HG03575 (cell line): ENCODE measurements at regions not wholly inside any gene's neighbourhood (a gene's known extent, or its start where the extent isn't known, plus 50 kb on each side); places are given as distances from the start of the nearest gene placed in this dataset.
"Not testable (repeated sequence)": the region's sequence is repeated elsewhere in the genome, so short reads cannot be mapped to it uniquely, and the experiment has no call there.

ENCODE experiments used
- ATAC-seq: cut with Tn5 transposase; IDR thresholded peaks from one replicate; pipeline ENCODE4 v1.9.1; 2021; ENCODE audit not compliant: unreplicated experiment, insufficient number of reproducible peaks, low FRiP score; ENCODE audit errors: extremely low read depth

DNA sequence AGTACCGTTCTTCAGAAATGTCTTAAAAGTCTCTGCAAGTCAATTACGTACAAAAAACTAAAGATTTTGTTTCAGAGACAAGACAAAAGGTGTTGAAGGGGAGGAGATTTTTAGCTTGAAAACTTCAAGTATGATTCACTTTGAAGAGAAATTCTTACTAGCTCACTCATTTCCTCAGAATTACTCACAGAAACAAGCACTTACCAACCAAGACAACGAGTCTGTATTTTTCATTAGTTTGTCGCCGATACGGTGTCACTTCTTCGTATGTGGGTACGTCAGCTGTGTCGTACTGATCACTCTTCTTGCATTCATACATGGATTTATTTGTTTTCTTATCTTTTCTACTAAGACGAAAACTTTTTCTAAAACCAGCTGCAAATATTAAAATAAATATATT is 90.6 kb upstream of the ODAD2 start:
- no peak for ATAC-seq

DNA sequence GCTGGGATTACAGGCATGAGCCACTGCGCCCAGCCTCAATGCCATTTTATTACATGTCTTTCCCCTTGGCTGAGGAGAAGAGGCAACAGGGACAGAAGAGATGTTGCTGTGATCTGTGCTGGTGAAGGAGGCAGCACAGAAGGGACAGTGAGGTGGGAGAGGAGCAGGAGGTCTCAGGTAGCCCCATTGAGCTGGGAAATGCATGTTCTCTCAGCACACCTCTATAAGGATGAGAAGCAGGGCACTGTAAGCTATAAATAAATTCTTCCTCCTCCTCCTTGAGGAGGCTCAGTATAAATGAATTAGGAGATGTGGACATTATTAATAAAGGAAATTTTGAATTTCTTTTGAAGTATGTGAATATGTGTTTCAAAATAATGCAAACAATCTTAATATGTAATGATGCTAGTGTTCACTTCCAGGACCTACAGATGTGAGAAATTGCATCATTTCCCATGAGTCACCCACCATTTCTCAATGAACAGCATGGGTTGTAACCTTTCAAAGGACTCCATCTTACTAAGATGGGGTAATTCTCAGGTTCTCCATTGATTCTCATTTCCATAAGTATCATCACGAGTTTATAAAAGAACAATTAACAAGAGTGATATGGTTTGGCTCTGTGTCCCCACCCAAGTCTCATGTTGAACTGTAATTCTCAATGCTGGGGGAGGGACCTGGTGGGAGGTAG is 88.9 kb upstream of the ODAD2 start:
- no peak for ATAC-seq

DNA sequence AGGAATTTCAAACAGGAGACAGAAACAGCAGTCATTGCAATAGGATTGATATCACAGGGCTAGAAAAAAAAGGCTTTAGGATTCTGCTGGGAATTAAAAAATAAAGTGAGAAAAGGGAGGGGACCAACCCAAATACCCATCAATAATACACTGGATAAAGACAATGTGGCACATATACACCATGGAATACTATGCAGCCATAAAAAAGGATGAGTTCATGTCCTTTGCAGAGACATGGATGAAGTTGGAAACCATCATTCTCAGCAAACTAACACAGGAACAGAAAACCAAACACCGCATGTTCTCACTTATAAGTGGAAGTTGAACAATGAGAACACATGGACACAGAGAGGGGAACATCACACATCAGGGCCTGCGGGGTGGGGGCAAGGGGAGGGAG is 86.9 kb upstream of the ODAD2 start:
- not testable (repeated sequence) for ATAC-seq

DNA sequence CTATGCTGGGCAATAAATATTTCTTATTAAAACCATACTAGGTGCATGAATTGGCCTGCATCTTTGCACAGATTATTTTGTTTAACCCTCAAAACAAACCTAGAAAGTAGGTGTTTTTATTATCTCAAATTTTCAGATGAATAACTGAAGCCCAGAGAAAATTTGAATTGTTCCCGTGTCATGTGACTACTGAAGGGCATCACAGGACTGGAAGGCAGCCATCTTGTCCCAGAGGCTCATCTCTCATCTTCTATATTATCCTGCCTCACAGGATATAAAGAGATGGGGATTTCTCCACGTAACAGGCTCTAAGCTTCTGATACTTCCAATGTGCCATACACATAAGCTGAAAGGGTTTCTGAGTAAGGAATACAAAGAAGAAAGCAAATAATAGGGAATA is 84.0 kb upstream of the ODAD2 start:
- no peak for ATAC-seq

DNA sequence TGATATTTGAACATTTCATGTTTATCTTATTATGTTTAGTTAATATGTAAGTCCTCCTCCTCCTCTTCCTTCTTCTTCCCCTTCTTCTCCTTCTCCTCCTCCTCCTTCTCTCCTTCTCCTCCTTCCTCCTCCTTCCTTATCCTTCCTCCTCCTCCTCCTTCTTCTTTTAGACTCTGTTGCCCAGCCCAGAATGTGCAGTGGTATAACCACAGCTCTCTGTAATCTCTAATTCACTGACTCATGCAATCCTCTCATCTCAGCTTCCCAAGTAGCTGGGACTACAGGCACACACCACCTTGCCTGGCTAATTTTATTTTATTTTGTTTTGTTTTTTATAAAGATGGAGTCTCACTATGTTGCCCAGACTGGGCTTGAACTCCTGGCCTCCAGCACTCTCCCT is 83.4 kb upstream of the ODAD2 start:
- no peak for ATAC-seq

DNA sequence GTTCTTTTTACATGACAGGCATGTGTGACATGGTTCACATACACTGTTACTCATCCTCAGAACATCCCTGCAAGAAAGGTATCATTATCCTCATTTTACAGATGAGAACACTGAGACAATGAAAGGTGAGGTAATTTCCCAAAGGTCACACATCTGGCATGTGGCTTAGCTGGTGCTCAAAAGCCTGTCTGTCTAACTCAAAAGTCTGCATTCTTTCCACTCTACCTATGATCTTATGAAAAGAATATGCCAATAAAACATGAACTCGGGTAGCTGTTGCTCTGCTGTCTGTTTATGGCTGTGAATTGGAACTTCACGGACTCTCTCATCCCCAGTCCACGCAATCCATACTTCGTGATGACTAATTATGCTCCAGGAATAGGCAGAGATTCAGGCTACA is 79.0 kb upstream of the ODAD2 start:
- no peak for ATAC-seq

DNA sequence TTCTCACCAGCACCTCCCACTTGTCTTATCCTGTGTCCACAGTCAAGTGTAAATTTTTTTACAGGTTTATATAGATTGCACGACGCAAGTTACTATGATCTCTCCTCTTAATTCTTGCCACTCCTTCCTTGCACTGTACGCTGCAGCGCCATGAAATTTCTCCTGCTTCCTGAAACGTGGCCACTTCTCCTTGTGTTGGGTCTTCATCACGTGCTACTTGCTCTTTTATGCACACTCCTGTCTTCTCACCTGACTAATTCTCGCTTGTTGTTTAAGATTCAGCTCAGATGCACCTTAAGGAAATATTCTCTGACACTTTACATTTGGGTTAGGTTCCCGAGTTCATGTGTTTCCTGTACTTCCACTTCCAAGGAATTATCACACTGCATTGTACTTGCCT is 76.5 kb upstream of the ODAD2 start:
- no peak for ATAC-seq

DNA sequence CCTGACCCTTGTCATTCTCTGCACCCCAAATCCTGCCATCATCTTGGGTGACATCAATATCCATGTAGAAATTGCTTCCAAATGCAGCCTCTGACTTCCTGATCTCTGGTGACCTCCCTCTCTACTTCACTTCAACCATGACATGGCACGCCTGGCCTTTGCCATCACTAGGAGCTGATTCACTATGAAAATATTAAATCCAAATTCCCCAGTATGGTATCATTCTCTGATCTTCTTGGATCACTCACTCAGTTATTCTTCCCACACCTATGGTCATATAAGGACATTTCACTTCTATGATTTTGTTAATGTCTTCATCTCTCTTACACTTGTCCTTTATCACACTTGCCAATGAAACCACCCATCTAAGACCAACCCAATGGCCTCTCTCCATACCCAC is 73.7 kb upstream of the ODAD2 start:
- no peak for ATAC-seq

DNA sequence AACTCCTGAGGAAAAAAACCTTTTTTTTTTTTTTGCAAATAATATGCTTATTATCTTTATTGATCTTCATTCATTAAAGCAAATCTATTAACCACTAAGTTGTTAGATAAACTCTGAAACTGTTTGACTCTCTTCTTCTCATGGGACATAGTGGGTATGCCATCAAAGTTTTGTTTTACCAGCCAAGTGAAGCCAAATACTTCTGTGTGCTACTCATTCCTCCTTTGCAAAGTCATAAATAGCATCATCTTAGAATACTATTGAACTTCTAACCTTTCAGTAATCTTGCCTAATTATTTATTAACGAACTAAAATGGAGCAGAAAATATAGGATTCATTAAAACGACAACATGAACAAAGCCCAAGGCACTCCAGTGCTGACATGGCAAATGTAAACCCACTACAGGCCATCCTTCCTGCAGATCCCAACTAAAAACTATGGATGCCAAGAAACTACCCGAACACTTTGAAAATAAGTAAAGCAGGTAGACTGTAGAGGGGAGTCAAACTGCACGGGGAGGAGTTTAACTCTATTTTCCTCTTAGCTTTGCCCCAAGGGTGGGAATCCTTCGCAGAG is 61.2 kb upstream of the ODAD2 start:
- no peak for ATAC-seq

DNA sequence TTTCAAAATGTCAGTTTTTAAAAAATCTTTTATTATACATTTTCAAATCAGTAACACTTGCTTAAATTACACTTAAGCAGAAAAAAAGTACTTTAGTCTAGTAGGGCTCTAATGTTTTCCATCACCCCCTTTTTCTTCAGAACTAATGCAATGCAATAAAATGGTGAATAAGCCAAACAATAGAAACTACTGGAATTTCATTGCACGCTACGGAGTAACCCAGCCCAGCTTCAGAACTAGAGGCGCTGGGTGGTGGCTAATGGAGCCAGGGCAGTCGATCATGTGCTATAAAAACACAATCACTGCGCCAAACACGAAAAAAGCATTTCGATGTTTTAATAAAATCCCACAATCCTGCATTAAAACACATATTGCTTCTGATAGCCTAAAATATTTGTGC is 59.9 kb upstream of the ODAD2 start:
- no peak for ATAC-seq

DNA sequence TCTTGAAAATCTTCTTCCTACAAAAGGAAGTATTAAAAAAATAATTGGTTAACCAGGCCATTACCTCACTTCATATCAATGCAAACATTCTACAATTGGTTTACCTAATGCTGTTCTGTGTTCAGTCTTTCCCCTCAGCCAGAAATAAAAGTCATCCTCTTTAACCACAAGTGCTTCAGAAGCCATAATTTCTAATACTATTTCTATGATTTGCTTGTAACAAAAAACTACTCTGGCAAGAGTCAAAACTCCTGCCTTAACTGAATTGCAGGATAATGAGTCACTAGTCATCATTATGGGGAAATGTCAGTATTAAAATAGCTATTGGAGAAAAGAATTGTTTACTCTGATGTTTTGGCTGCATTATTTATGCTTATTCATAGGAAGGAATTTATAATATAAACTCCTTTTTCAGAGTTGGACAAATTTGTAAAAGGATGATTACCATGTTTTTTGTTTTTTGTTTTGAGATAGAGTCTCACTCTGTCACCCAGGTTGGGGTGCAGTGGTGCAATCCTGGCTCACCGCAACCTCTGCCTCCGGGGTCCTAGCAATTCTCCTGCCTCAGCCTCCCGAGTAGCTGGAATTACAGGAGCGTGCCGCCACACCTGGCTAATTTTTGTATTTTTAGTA is 55.5 kb upstream of the ODAD2 start:
- no peak for ATAC-seq

DNA sequence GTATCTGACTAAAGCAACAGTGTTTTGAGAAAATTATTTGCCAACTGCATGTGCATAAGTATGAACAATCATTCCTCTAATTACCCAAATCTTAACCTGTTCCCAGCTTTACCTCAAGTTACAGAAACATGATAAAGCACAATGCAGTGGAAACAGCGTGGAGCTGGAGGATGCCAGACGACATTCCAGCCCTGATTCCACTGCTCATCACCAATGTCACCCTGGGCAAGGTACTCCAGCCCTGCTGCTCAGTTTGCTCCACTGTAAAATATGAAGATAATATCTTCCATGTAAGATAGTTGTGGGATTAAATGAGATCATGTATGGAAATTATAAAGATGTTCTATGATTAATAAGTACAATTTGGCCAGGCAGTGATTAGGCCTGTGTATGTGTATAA is 50.4 kb upstream of the ODAD2 start:
- no peak for ATAC-seq
